ENCODE measurements at regions not wholly inside any gene's neighbourhood (a gene's known extent, or its start where the extent isn't known, plus 50 kb on each side); places are given as distances from the start of the nearest gene placed in this dataset.
"Not testable (repeated sequence)": the region's sequence is repeated elsewhere in the genome, so short reads cannot be mapped to it uniquely, and the experiment has no call there.

GRCh38 chr17:77290759-77291558, 150.2 kb downstream of the SEC14L1 start:
- DNase-seq = not testable (repeated sequence)

- DNase-seq = no peak
Measured at GRCh38 chr17:77291591-77292386, 151.0 kb downstream of the SEC14L1 start.

- no peak for DNase-seq
Measured at GRCh38 chr17:77294761-77295160, 154.0 kb downstream of the SEC14L1 start.

- no peak for DNase-seq
Measured at GRCh38 chr17:77295241-77295853, 154.6 kb downstream of the SEC14L1 start.

- no peak for DNase-seq
Measured at GRCh38 chr17:77296769-77297409, 156.1 kb downstream of the SEC14L1 start.

GRCh38 chr17:77297693-77298666, 157.2 kb downstream of the SEC14L1 start:
- DNase-seq = no peak

- no peak for DNase-seq
Measured at GRCh38 chr17:77298811-77299210, 158.0 kb downstream of the SEC14L1 start.

- DNase-seq = no peak
Measured at GRCh38 chr17:77299256-77300015, 158.7 kb downstream of the SEC14L1 start.

GRCh38 chr17:77300016-77300686, 159.4 kb downstream of the SEC14L1 start:
- DNase-seq = no peak

- no peak for DNase-seq
Measured at GRCh38 chr17:77301694-77302266, 161.0 kb downstream of the SEC14L1 start.

GRCh38 chr17:77302682-77303081, 161.9 kb downstream of the SEC14L1 start:
- DNase-seq = no peak

GRCh38 chr17:77303620-77304019, 162.9 kb downstream of the SEC14L1 start:
- no peak for DNase-seq

GRCh38 chr17:77304051-77304745, 163.4 kb downstream of the SEC14L1 start:
- no peak for DNase-seq

GRCh38 chr17:77304746-77305473, 164.1 kb downstream of the SEC14L1 start:
- no peak for DNase-seq

GRCh38 chr17:77306048-77306789, 165.4 kb downstream of the SEC14L1 start:
- no peak for DNase-seq

- DNase-seq = no peak
Measured at GRCh38 chr17:77306790-77307478, 166.2 kb downstream of the SEC14L1 start.

GRCh38 chr17:77307479-77308198, 166.9 kb downstream of the SEC14L1 start:
- DNase-seq = no peak
